ENCODE measurements at regions not wholly inside any gene's neighbourhood (a gene's known extent, or its start where the extent isn't known, plus 50 kb on each side); places are given as distances from the start of the nearest gene placed in this dataset.

GRCh38 chr2:175463589-175464310, 282.2 kb upstream of the ATP5MC3 start:
- no peaks in the 10 kb centered on the region for H3K79me1 ChIP-seq (ENCODE audit: low read depth, low read length)
- H2AFZ ChIP-seq (ENCODE audit: low read length) = no peak overlapping the region
- WGBS, 2 donors (ENCODE audit: extremely low coverage in 2 of 2, insufficient read length in 2 of 2, insufficient replicate concordance in 1 of 2) = no CpG with 5 or more reads among the region's 11 CpGs
- no peak overlapping the region for H4K91ac ChIP-seq (ENCODE audit: low read depth, low read length, poor library complexity)
- no peak overlapping the region for H3K23ac ChIP-seq (ENCODE audit: low read depth, low read length, poor library complexity)
- no peak overlapping the region for H3K4me3 ChIP-seq (ENCODE audit: low read length in 2 of 2)
- H2BK15ac ChIP-seq (ENCODE audit: low read length) = no peak overlapping the region
- H3K4me2 ChIP-seq (ENCODE audit: insufficient read depth, low read length, poor library complexity, severe bottlenecking) = no peak overlapping the region
- no peak overlapping the region for H3K14ac ChIP-seq (ENCODE audit: low read length)
- no peak overlapping the region for H3K4ac ChIP-seq (ENCODE audit: low read length)
- H3K4me1 ChIP-seq (ENCODE audit: control insufficient read depth in 2 of 2, insufficient read depth in 1 of 2, low read depth in 1 of 2, low read length in 2 of 2) = peaks cover 0 to 1% of the 10 kb centered on the region in 2 donors
- no peak overlapping the region for H2BK12ac ChIP-seq (ENCODE audit: low read length)
- no peak overlapping the region for H3K27ac ChIP-seq (replicated peaks; ENCODE audit: low read length)
- no peak overlapping the region for H2AK5ac ChIP-seq (ENCODE audit: low read depth, low read length)
- no peaks in the 10 kb centered on the region for H3K27me3 ChIP-seq (ENCODE audit: control insufficient read depth in 3 of 3, insufficient read depth in 3 of 3, low read depth in 1 of 3, low read length in 3 of 3)
- no peak overlapping the region for H4K8ac ChIP-seq (ENCODE audit: low read depth, low read length)
- DNase-seq (ENCODE audit: low spot score) = no peak
- H2BK120ac ChIP-seq (ENCODE audit: low read depth, low read length) = no peak overlapping the region
- H3K9ac ChIP-seq (ENCODE audit: low read depth, low read length, poor library complexity) = no peak overlapping the region
- peak overlapping the region; percentile 3 for H3K18ac ChIP-seq (ENCODE audit: low read length)
- no peak overlapping the region for H2BK5ac ChIP-seq (ENCODE audit: low read length)
- no peaks in the 10 kb centered on the region for H3K36me3 ChIP-seq (replicated peaks in 1 of 2; ENCODE audit: control insufficient read depth in 2 of 2, insufficient read depth in 2 of 2, low read length in 2 of 2)
- no peaks in the 10 kb centered on the region for H3K9me3 ChIP-seq (replicated peaks in 1 of 2; ENCODE audit: control insufficient read depth in 2 of 2, insufficient read depth in 1 of 2, low read depth in 1 of 2, low read length in 2 of 2)

DNA sequence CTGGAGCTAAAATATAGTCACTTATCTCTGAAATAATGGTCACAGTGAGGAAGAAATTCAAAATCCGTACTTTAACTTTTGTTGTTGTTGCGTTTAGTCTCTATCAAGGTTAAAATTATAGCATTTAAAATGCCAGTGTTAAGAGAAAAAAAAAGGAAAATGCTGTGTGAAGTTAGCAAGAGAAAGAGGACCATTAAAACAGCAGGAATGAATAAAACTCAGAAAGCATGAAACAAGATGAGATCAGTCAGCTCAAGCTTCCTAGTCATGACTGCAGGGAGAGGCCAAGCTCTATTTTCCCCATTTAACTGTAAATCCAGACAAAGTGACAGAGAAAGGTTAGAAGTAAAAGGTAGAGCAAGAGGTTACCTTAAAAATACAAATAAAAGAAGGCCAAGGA, 281.7 kb upstream of the ATP5MC3 start:
- H3K27ac ChIP-seq (replicated peaks; ENCODE audit: low read length) = no peak overlapping the region
- H3K9me3 ChIP-seq (replicated peaks in 1 of 2; ENCODE audit: control insufficient read depth in 2 of 2, insufficient read depth in 1 of 2, low read depth in 1 of 2, low read length in 2 of 2) = no peaks in the 10 kb centered on the region
- no peak overlapping the region for H3K4me3 ChIP-seq (ENCODE audit: low read length in 2 of 2)
- WGBS, 2 donors (ENCODE audit: extremely low coverage in 2 of 2, insufficient read length in 2 of 2, insufficient replicate concordance in 1 of 2) = no CpG with 5 or more reads among the region's 2 CpGs
- no peaks in the 10 kb centered on the region for H3K27me3 ChIP-seq (ENCODE audit: control insufficient read depth in 3 of 3, insufficient read depth in 3 of 3, low read depth in 1 of 3, low read length in 3 of 3)
- no peak overlapping the region for H2BK120ac ChIP-seq (ENCODE audit: low read depth, low read length)
- no peak for DNase-seq (ENCODE audit: low spot score)
- no peak overlapping the region for H3K14ac ChIP-seq (ENCODE audit: low read length)
- no peak overlapping the region for H2BK15ac ChIP-seq (ENCODE audit: low read length)
- no peaks in the 10 kb centered on the region for H3K79me1 ChIP-seq (ENCODE audit: low read depth, low read length)
- H3K36me3 ChIP-seq (replicated peaks in 1 of 2; ENCODE audit: control insufficient read depth in 2 of 2, insufficient read depth in 2 of 2, low read length in 2 of 2) = no peaks in the 10 kb centered on the region
- H3K4me2 ChIP-seq (ENCODE audit: insufficient read depth, low read length, poor library complexity, severe bottlenecking) = no peak overlapping the region
- H4K91ac ChIP-seq (ENCODE audit: low read depth, low read length, poor library complexity) = no peak overlapping the region
- no peak overlapping the region for H3K18ac ChIP-seq (ENCODE audit: low read length)
- H4K8ac ChIP-seq (ENCODE audit: low read depth, low read length) = no peak overlapping the region
- H2AK5ac ChIP-seq (ENCODE audit: low read depth, low read length) = no peak overlapping the region
- no peak overlapping the region for H2BK5ac ChIP-seq (ENCODE audit: low read length)
- H3K9ac ChIP-seq (ENCODE audit: low read depth, low read length, poor library complexity) = no peak overlapping the region
- no peak overlapping the region for H3K23ac ChIP-seq (ENCODE audit: low read depth, low read length, poor library complexity)
- no peak overlapping the region for H3K4ac ChIP-seq (ENCODE audit: low read length)
- H3K4me1 ChIP-seq (ENCODE audit: control insufficient read depth in 2 of 2, insufficient read depth in 1 of 2, low read depth in 1 of 2, low read length in 2 of 2) = peaks cover 0 to 2% of the 10 kb centered on the region in 2 donors
- no peak overlapping the region for H2AFZ ChIP-seq (ENCODE audit: low read length)
- H2BK12ac ChIP-seq (ENCODE audit: low read length) = no peak overlapping the region

GRCh38 chr2:175462246-175462645, 280.7 kb upstream of the ATP5MC3 start:
- Histone ChIP-seq H3K36me3 (replicated peaks in 1 of 2; ENCODE audit: control insufficient read depth in 2 of 2, insufficient read depth in 2 of 2, low read length in 2 of 2) (no peaks in the 10 kb centered on the region), H3K79me1 (ENCODE audit: low read depth, low read length) (no peaks in the 10 kb centered on the region), H2AFZ (ENCODE audit: low read length) (no peak overlapping the region), H2BK5ac (ENCODE audit: low read length) (no peak overlapping the region), H3K4me2 (ENCODE audit: insufficient read depth, low read length, poor library complexity, severe bottlenecking) (no peak overlapping the region), H3K4ac (ENCODE audit: low read length) (no peak overlapping the region), H2BK15ac (ENCODE audit: low read length) (no peak overlapping the region), H3K9me3 (replicated peaks in 1 of 2; ENCODE audit: control insufficient read depth in 2 of 2, insufficient read depth in 1 of 2, low read depth in 1 of 2, low read length in 2 of 2) (no peaks in the 10 kb centered on the region), H4K8ac (ENCODE audit: low read depth, low read length) (no peak overlapping the region), H2AK5ac (ENCODE audit: low read depth, low read length) (no peak overlapping the region), H4K91ac (ENCODE audit: low read depth, low read length, poor library complexity) (no peak overlapping the region), H3K4me1 (ENCODE audit: control insufficient read depth in 2 of 2, insufficient read depth in 1 of 2, low read depth in 1 of 2, low read length in 2 of 2) (peaks cover 0 to 2% of the 10 kb centered on the region in 2 donors), H2BK12ac (ENCODE audit: low read length) (no peak overlapping the region), H3K14ac (ENCODE audit: low read length) (no peak overlapping the region), H3K27me3 (ENCODE audit: control insufficient read depth in 3 of 3, insufficient read depth in 3 of 3, low read depth in 1 of 3, low read length in 3 of 3) (no peaks in the 10 kb centered on the region), H3K4me3 (ENCODE audit: low read length in 2 of 2) (no peak overlapping the region), H3K9ac (ENCODE audit: low read depth, low read length, poor library complexity) (no peak overlapping the region), H3K27ac (replicated peaks; ENCODE audit: low read length) (no peak overlapping the region), H2BK120ac (ENCODE audit: low read depth, low read length) (no peak overlapping the region), H3K23ac (ENCODE audit: low read depth, low read length, poor library complexity) (no peak overlapping the region), H3K18ac (ENCODE audit: low read length) (no peak overlapping the region)
- DNase-seq (ENCODE audit: low spot score) = no peak
- no CpG with 5 or more reads among the region's 3 CpGs for WGBS, 2 donors (ENCODE audit: extremely low coverage in 2 of 2, insufficient read length in 2 of 2, insufficient replicate concordance in 1 of 2)

DNA sequence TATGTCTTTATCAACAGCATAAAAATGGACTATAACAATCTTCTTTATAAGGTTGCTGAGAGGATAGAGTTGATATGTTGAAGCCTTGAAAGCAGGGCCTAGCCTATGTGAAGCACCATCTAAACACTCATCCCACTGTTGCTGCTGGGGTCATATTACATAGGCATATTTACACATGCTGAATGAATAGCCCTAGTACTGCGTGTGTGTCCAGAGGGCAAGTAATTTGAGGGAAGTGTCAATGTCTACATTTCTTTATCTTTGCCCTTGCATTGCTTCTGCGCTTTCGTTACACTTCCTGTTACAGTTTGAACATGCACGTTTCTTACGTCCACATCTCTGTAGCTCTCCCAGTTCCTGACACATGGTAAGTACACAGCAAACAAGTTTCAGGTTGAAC, 280.3 kb upstream of the ATP5MC3 start:
- no peak overlapping the region for H2AK5ac ChIP-seq (ENCODE audit: low read depth, low read length)
- H3K4me1 ChIP-seq (ENCODE audit: control insufficient read depth in 2 of 2, insufficient read depth in 1 of 2, low read depth in 1 of 2, low read length in 2 of 2) = peaks cover 0 to 2% of the 10 kb centered on the region in 2 donors
- no peak overlapping the region for H3K4me3 ChIP-seq (ENCODE audit: low read length in 2 of 2)
- H3K27me3 ChIP-seq (ENCODE audit: control insufficient read depth in 3 of 3, insufficient read depth in 3 of 3, low read depth in 1 of 3, low read length in 3 of 3) = no peaks in the 10 kb centered on the region
- no peaks in the 10 kb centered on the region for H3K9me3 ChIP-seq (replicated peaks in 1 of 2; ENCODE audit: control insufficient read depth in 2 of 2, insufficient read depth in 1 of 2, low read depth in 1 of 2, low read length in 2 of 2)
- no peak overlapping the region for H3K27ac ChIP-seq (replicated peaks; ENCODE audit: low read length)
- no peak overlapping the region for H2AFZ ChIP-seq (ENCODE audit: low read length)
- H2BK5ac ChIP-seq (ENCODE audit: low read length) = no peak overlapping the region
- no peak overlapping the region for H2BK12ac ChIP-seq (ENCODE audit: low read length)
- no peak overlapping the region for H3K23ac ChIP-seq (ENCODE audit: low read depth, low read length, poor library complexity)
- no peak overlapping the region for H2BK120ac ChIP-seq (ENCODE audit: low read depth, low read length)
- H4K8ac ChIP-seq (ENCODE audit: low read depth, low read length) = no peak overlapping the region
- DNase-seq (ENCODE audit: low spot score) = no peak
- no peak overlapping the region for H2BK15ac ChIP-seq (ENCODE audit: low read length)
- no peaks in the 10 kb centered on the region for H3K79me1 ChIP-seq (ENCODE audit: low read depth, low read length)
- no peak overlapping the region for H4K91ac ChIP-seq (ENCODE audit: low read depth, low read length, poor library complexity)
- H3K4me2 ChIP-seq (ENCODE audit: insufficient read depth, low read length, poor library complexity, severe bottlenecking) = no peak overlapping the region
- H3K18ac ChIP-seq (ENCODE audit: low read length) = no peak overlapping the region
- no peak overlapping the region for H3K14ac ChIP-seq (ENCODE audit: low read length)
- WGBS, 2 donors (ENCODE audit: extremely low coverage in 2 of 2, insufficient read length in 2 of 2, insufficient replicate concordance in 1 of 2) = no CpG with 5 or more reads among the region's 5 CpGs
- no peak overlapping the region for H3K4ac ChIP-seq (ENCODE audit: low read length)
- no peaks in the 10 kb centered on the region for H3K36me3 ChIP-seq (replicated peaks in 1 of 2; ENCODE audit: control insufficient read depth in 2 of 2, insufficient read depth in 2 of 2, low read length in 2 of 2)
- H3K9ac ChIP-seq (ENCODE audit: low read depth, low read length, poor library complexity) = no peak overlapping the region

All from neuronal stem cell (in vitro differentiated cells).